Hindlimb muscle (tissue), 1 donor: ENCODE measurements at regions not wholly inside any gene's neighbourhood (a gene's known extent, or its start where the extent isn't known, plus 50 kb on each side); places are given as distances from the start of the nearest gene placed in this dataset.

Experiments
- DNase-seq: peaks from one replicate; pipeline ENCODE4 v3.0.0-alpha.2; 2013

GRCh38 chr1:219773110-219773509 lies 155.2 kb downstream of the SLC30A10 start:
- no peak for DNase-seq

GRCh38 chr1:219772265-219773036 lies 155.9 kb downstream of the SLC30A10 start:
- no peak for DNase-seq

GRCh38 chr1:219771080-219771479 lies 157.3 kb downstream of the SLC30A10 start:
- DNase-seq, result no peak

- DNase-seq, result no peak
Measured at GRCh38 chr1:219763321-219763720, 150.4 kb upstream of the ZC3H11B start.

GRCh38 chr1:219761208-219761860 lies 148.4 kb upstream of the ZC3H11B start:
- DNase-seq, result no peak

- DNase-seq, result no peak
Measured at GRCh38 chr1:219759095-219759494, 146.2 kb upstream of the ZC3H11B start.

- DNase-seq, result no peak
Measured at GRCh38 chr1:219757890-219758289, 145.0 kb upstream of the ZC3H11B start.

GRCh38 chr1:219755234-219755633 lies 142.3 kb upstream of the ZC3H11B start:
- DNase-seq, result no peak

- DNase-seq, result no peak
Measured at GRCh38 chr1:219754767-219755166, 141.9 kb upstream of the ZC3H11B start.

GRCh38 chr1:219753914-219754313 lies 141.0 kb upstream of the ZC3H11B start:
- DNase-seq, result no peak

- DNase-seq, result no peak
Measured at GRCh38 chr1:219752645-219753044, 139.7 kb upstream of the ZC3H11B start.

GRCh38 chr1:219751870-219752507 lies 139.1 kb upstream of the ZC3H11B start:
- no peak for DNase-seq

- DNase-seq, result no peak
Measured at GRCh38 chr1:219749370-219749769, 136.5 kb upstream of the ZC3H11B start.

GRCh38 chr1:219746141-219746540 lies 133.2 kb upstream of the ZC3H11B start:
- DNase-seq, result no peak

GRCh38 chr1:219744652-219745469 lies 132.0 kb upstream of the ZC3H11B start:
- no peak for DNase-seq

- no peak for DNase-seq
Measured at GRCh38 chr1:219741011-219741970, 128.4 kb upstream of the ZC3H11B start.

GRCh38 chr1:219733511-219734174 lies 120.7 kb upstream of the ZC3H11B start:
- no peak for DNase-seq

GRCh38 chr1:219732814-219733491 lies 120.0 kb upstream of the ZC3H11B start:
- no peak for DNase-seq

- DNase-seq, result no peak
Measured at GRCh38 chr1:219731771-219732170, 118.9 kb upstream of the ZC3H11B start.

GRCh38 chr1:219726480-219727272 lies 113.8 kb upstream of the ZC3H11B start:
- no peak for DNase-seq
